Astrocyte of the hippocampus (primary cell): ENCODE measurements at regions not wholly inside any gene's neighbourhood (a gene's known extent, or its start where the extent isn't known, plus 50 kb on each side); places are given as distances from the start of the nearest gene placed in this dataset.
A peak's percentile ranks its signal among the peaks of the same experiment; 100 is the strongest.

Experiments
- DNase-seq: peaks from one replicate; pipeline ENCODE4 v3.0.0; 2011; ENCODE audit warnings: low read depth, low spot score

- DNase-seq, result no peak
These were observed 373.5 kb downstream of the SOX11 start for GRCh38 chr2:6065703-6066102.

- DNase-seq, result no peak
These were observed 374.9 kb downstream of the SOX11 start for GRCh38 chr2:6067089-6067488.

GRCh38 chr2:6067806-6068205 is 375.6 kb downstream of the SOX11 start:
- DNase-seq, result no peak

DNA sequence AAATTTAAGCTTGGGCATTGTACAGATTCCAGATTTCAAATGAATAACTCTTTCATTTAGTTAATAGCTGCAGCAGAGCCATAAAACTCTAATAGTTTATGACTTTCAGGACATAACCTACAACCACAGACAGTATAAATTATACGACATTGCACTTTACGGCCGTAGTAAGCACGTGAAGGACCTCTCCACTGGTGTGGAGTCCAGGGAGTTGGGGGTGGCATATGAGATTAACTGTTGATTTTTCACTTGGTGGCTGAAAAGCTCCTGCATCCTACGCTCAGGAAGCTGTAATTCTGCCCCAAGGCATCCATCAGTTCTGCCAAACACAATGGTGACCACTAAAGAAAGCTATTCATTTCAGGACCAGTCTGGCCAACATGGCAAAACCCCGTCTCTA is 376.2 kb downstream of the SOX11 start:
- no peak for DNase-seq

DNA sequence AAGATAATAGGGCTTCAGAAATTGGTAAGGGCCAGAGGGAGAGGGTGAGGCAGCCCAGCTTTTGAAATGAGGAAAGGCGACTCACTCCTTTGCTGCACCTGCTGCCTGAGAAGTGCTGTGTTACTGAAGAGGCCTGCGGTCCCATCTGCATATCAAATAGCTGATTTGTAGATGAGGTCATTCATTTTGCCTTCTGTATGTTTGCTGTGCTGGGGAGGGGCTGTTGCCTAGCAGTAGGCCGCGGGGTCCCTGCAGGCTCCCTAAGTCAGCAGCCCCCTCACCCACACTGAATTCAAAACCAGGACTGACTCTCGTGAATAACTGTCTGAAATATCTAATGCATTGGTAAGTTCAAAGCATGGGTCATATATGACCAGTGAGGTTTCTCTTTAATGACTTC is 377.2 kb downstream of the SOX11 start:
- DNase-seq, result peak; percentile 68

- DNase-seq, result no peak
These were observed 379.3 kb downstream of the SOX11 start for GRCh38 chr2:6071519-6071918.

GRCh38 chr2:6072276-6072675 is 380.1 kb downstream of the SOX11 start:
- DNase-seq, result no peak

DNA sequence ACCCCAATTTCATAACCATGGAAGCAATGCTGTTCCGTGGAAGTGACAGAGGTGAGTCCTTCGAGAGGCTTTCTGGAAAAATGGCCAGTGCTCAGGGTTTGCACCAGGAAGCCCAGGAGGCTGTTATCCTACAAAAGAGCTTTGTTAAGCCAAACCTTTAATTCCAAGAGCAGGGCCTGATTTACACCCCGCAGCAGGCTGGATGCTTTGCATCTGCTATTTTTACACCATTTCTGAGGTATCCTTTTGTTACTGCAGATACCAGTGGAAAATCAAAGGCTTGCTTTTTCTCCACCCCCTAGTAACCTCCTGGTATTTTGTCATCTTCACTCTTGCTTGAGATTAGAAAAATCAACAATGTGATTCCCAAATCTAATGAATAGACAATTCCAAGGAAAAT is 380.6 kb downstream of the SOX11 start:
- DNase-seq, result no peak

- DNase-seq, result peak; percentile 88
These were observed 381.3 kb downstream of the SOX11 start for GRCh38 chr2:6073191-6074088.

GRCh38 chr2:6074089-6074643 is 382.0 kb downstream of the SOX11 start:
- DNase-seq, result no peak

- DNase-seq, result no peak
These were observed 385.4 kb downstream of the SOX11 start for GRCh38 chr2:6077585-6077984.

GRCh38 chr2:6078414-6078813 is 386.2 kb downstream of the SOX11 start:
- DNase-seq, result no peak

DNA sequence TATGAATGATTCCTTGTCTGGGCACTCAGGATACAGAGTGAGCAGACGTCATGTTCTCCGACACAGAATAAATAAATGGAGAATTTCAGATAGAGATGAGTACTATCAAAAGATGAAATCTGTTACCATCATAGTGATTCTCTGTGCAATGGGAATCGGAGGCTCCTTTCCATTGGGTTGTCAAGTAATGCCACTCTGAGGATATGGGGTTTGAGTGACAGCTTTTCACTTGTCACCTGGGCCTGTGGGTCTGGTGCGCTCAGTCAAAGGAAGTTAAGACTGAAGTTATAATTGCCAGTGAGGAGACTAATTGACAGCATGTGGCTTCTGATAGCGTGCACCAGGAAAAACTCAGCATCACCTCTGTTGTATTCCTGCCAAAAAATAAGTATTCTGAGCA is 387.2 kb downstream of the SOX11 start:
- no peak for DNase-seq

DNA sequence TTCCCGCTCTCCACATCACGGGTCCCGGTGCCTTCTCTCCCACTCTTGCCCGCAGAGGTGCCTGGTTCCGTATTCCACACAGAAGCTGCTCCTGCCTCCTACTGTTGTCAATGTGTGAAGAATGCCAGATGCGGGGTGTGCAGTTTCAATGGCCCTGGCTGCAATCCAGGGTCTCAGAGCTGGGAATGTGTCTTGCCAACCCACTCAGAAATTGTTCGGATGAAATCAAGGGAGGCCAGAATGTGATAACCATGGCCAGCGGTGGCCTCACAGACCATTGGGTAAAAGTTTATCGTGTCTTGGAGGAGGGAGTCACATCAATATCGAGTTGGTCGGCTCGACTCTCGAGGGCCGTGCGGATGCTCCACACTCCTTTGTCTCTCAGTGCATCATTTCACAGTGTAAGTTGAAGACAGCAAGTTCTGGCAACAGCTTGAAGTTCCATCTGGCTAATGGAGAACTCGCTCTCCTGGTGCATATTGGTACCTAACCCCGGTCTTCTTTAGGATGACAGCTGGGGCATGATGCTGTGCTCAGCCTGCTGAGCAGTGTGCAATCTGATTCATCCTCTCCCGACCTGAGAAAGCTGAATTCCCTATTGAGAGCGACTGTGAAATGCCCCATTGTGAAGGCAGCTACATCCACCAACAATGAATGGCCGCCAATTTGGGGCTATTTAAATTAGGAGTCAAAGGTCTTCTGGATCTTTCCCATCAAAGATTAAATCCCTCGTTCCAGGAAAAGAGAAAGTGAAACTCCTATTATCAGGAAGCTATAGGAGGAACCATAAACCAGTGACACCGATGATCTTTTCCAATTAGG is 389.0 kb downstream of the SOX11 start:
- peak; percentile 36 for DNase-seq

DNA sequence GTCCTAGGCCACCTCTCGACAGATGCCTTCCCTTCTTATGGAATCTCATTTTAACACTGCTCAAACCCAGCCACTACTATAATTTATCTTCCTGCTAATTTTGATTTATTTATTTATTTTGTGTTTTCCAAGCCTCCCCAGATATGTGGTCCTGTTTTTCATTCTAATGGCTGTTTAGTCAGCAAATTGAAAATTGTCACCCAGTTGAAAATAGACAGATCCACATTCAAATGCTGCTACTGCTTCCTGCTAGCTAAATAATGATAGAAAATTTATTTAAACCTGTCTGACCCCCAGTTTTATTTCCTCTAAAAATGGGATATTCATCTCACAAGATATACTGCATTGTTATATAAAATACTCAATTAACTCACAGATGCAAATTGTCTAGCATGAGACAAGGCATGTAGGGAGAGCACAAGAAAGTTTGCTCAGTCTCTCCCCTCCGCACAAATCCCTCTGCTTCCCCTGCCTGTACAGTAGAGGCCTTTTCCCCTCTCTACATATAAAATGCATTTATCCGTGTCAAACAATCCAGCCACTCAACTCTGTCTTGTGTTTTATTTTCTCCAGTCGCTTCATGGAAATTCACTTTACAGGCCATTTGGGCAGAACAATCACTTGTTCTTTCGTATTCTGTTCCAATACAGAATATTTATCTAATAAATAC is 389.9 kb downstream of the SOX11 start:
- no peak for DNase-seq

DNA sequence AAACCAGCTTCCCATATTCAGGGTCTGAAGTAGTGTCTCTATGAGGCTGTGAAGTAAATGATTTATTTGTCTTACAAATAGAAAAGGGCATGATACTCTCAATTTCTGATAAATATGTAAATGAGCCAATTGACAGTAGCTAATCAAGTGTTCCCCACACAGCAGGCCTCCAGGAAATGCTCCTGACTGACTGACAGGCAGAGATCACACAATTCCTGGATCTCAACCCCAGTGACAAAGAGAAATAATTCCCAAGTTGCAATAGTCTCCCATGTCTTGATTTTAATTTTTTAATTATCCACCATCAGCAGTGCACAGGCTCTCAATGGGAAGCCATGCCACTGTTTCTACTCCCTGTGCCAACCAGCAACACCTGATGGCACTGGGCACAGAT is 390.4 kb downstream of the SOX11 start:
- no peak for DNase-seq

- no peak for DNase-seq
These were observed 391.0 kb downstream of the SOX11 start for GRCh38 chr2:6083136-6083535.

- no peak for DNase-seq
These were observed 397.3 kb downstream of the SOX11 start for GRCh38 chr2:6089474-6089873.

GRCh38 chr2:6103372-6103771 is 411.2 kb downstream of the SOX11 start:
- DNase-seq, result no peak

- no peak for DNase-seq
These were observed 411.8 kb downstream of the SOX11 start for GRCh38 chr2:6103949-6104348.

GRCh38 chr2:6107290-6107689 is 415.1 kb downstream of the SOX11 start:
- no peak for DNase-seq

DNA sequence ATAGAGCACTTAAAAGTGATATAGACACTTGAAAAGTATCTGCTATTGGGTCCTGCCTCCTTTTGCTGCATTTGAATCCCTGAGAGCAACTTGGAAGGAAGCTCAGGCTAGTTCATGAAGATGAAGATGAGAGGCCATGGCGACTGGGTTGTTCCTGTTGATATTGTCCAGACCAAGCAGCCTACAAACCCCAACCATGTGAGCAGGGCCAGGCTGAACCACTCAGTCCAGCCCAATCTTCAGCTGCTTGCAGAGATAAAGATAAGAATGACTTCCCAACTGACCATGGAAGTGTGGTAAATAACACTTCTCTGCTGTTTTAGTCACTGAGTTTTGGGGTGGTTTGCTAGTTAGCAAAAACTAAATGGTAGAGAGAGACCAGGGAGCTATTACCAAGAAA is 417.6 kb downstream of the SOX11 start:
- no peak for DNase-seq
